22Rv1 (cell line): ENCODE measurements at regions not wholly inside any gene's neighbourhood (a gene's known extent, or its start where the extent isn't known, plus 50 kb on each side); places are given as distances from the start of the nearest gene placed in this dataset.

Experiments used
- CTCF ChIP-seq: fragments of 450-650 bp; IDR thresholded peaks from 2 replicates; pipeline ENCODE4 v1.5.1; 2017; ENCODE audit warnings: mild to moderate bottlenecking
- ZFX ChIP-seq: fragments of 450-650 bp; IDR thresholded peaks from 2 replicates; pipeline ENCODE4 v1.6.1; 2017; ENCODE audit warnings: antibody characterized with exemption, borderline replicate concordance

GRCh38 chr5:8299716-8300115 is 430.8 kb downstream of the MTRR start:
- TF ChIP-seq CTCF, result no peak
- no peak for TF ChIP-seq ZFX
